ENCODE measurements at regions not wholly inside any gene's neighbourhood (a gene's known extent, or its start where the extent isn't known, plus 50 kb on each side); places are given as distances from the start of the nearest gene placed in this dataset.

GRCh38 chr9:129457325-129457779 is 163.5 kb downstream of the C9orf50 start:
- Histone ChIP-seq H3K9me3 (no peaks in the 10 kb centered on the region), H3K4me1 (peaks cover 13 to 44% (median 35%) of the 10 kb centered on the region in 4 donors), H3K4me3 (no peak overlapping the region), H3K27ac (peak overlapping the region; percentile 81 to 85), H3K27me3 (no peaks in the 10 kb centered on the region), H3K36me3 (no peaks in the 10 kb centered on the region)
- DNase-seq = no peak
- intact Hi-C loops (cut with DNase I; ENCODE audit: low total_unique reads) = no loop called here
- no peak for TF ChIP-seq CTCF (IDR thresholded peaks at IDR 0.05)

GRCh38 chr9:129456549-129457324 is 164.2 kb downstream of the C9orf50 start:
- intact Hi-C loops (cut with DNase I; ENCODE audit: low total_unique reads) = no loop called here
- no peak for TF ChIP-seq CTCF (IDR thresholded peaks at IDR 0.05)
- no peak for DNase-seq
- no peaks in the 10 kb centered on the region for H3K27me3 ChIP-seq
- H3K4me1 ChIP-seq = peaks cover 13 to 44% (median 40%) of the 10 kb centered on the region in 4 donors
- no peaks in the 10 kb centered on the region for H3K36me3 ChIP-seq
- no peak overlapping the region for H3K4me3 ChIP-seq
- peak overlapping the region in 1 of 2 donors; percentile 5 for H3K27ac ChIP-seq
- H3K9me3 ChIP-seq = no peaks in the 10 kb centered on the region

GRCh38 chr9:129455151-129455995 is 165.5 kb downstream of the C9orf50 start:
- peaks cover 4 to 42% (median 38%) of the 10 kb centered on the region in 4 donors for H3K4me1 ChIP-seq
- no peak overlapping the region for H3K4me3 ChIP-seq
- DNase-seq = no peak
- no peaks in the 10 kb centered on the region for H3K27me3 ChIP-seq
- peak overlapping the region in 1 of 2 donors; percentile 35 for H3K27ac ChIP-seq
- intact Hi-C loops (cut with DNase I; ENCODE audit: low total_unique reads) = no loop called here
- H3K9me3 ChIP-seq = no peaks in the 10 kb centered on the region
- TF ChIP-seq CTCF (IDR thresholded peaks at IDR 0.05) = no peak
- no peaks in the 10 kb centered on the region for H3K36me3 ChIP-seq

- H3K4me1 ChIP-seq = peaks cover under 1 to 36% (median 33%) of the 10 kb centered on the region in 4 donors
- H3K9me3 ChIP-seq = no peaks in the 10 kb centered on the region
- intact Hi-C loops (cut with DNase I; ENCODE audit: low total_unique reads) = no loop called here
- no peak overlapping the region for H3K27ac ChIP-seq
- no peak for DNase-seq
- no peaks in the 10 kb centered on the region for H3K36me3 ChIP-seq
- no peak overlapping the region for H3K4me3 ChIP-seq
- H3K27me3 ChIP-seq = no peaks in the 10 kb centered on the region
- no peak for TF ChIP-seq CTCF (IDR thresholded peaks at IDR 0.05)
Measured at GRCh38 chr9:129454467-129455067, 166.3 kb downstream of the C9orf50 start.

- no peak for DNase-seq
Measured at GRCh38 chr9:129453734-129454133, 167.2 kb downstream of the C9orf50 start.

More at GRCh38 chr9:129453734-129454133, 167.2 kb downstream of the C9orf50 start:
- Histone ChIP-seq H3K27me3 (no peaks in the 10 kb centered on the region), H3K4me1 (peaks cover 0 to 28% (median 24%) of the 10 kb centered on the region in 4 donors), H3K4me3 (no peak overlapping the region), H3K9me3 (no peaks in the 10 kb centered on the region), H3K27ac (no peak overlapping the region), H3K36me3 (no peaks in the 10 kb centered on the region)
- no peak for TF ChIP-seq CTCF (IDR thresholded peaks at IDR 0.05)
- intact Hi-C loops (cut with DNase I; ENCODE audit: low total_unique reads) = no loop called here

Data from tibial artery (tissue), 4 donors.